ENCODE measurements at regions not wholly inside any gene's neighbourhood (a gene's known extent, or its start where the extent isn't known, plus 50 kb on each side); places are given as distances from the start of the nearest gene placed in this dataset.

- TF ChIP-seq SP1 (IDR thresholded peaks at IDR 0.05; ENCODE audit: low read depth, low read length), result no peak
- no peak for TF ChIP-seq CTCF (IDR thresholded peaks at IDR 0.05 in 2 of 3, conservative IDR thresholded peaks at IDR 0.05 in 1 of 3; ENCODE audit: control insufficient read depth in 2 of 3, extremely low read depth in 1 of 3, insufficient read depth in 1 of 3, low read depth in 3 of 3, low read length in 3 of 3)
- TF ChIP-seq CEBPB (IDR thresholded peaks at IDR 0.05; ENCODE audit: borderline replicate concordance in 1 of 2, low read depth in 2 of 2, low read length in 2 of 2), result no peak
- no peak for TF ChIP-seq POLR2A (IDR thresholded peaks at IDR 0.05; ENCODE audit: low read depth, low read length)
- no peak for TF ChIP-seq ESRRA (IDR thresholded peaks at IDR 0.05; ENCODE audit: low read length)
- TF ChIP-seq TCF7 (IDR thresholded peaks at IDR 0.05; ENCODE audit: borderline replicate concordance), result no peak
- no peak for TF ChIP-seq CHD2 (IDR thresholded peaks at IDR 0.05; ENCODE audit: borderline replicate concordance, low read depth, low read length)
- TF ChIP-seq ETV6 (conservative IDR thresholded peaks at IDR 0.05 in 1 of 2, IDR thresholded peaks at IDR 0.05 in 1 of 2; ENCODE audit: borderline replicate concordance in 1 of 2, low read depth in 1 of 2), result no peak
- no peak for TF ChIP-seq EZH2 (IDR thresholded peaks at IDR 0.05; ENCODE audit: borderline replicate concordance, control insufficient read depth, low read depth, low read length)
- TF ChIP-seq SUPT20H (IDR thresholded peaks at IDR 0.05; ENCODE audit: borderline replicate concordance, control insufficient read depth, low read depth, low read length), result no peak
- no peak for TF ChIP-seq WRNIP1 (IDR thresholded peaks at IDR 0.05; ENCODE audit: borderline replicate concordance, low read depth, low read length)
- TF ChIP-seq PML (IDR thresholded peaks at IDR 0.05; ENCODE audit: low read length), result no peak
- TF ChIP-seq SIN3A (IDR thresholded peaks at IDR 0.05; ENCODE audit: low read depth, low read length), result no peak
- no peak for TF ChIP-seq BMI1 (IDR thresholded peaks at IDR 0.05; ENCODE audit: borderline replicate concordance)
Observed at GRCh38 chr1:57898531-57898930, 474.7 kb upstream of the DAB1 start.

Measured in GM12878 (cell line).